HG03175 (cell line): ENCODE measurements at regions not wholly inside any gene's neighbourhood (a gene's known extent, or its start where the extent isn't known, plus 50 kb on each side); places are given as distances from the start of the nearest gene placed in this dataset.

Experiments used
- ATAC-seq: cut with Tn5 transposase; IDR thresholded peaks from one replicate; pipeline ENCODE4 v1.9.1; 2021; ENCODE audit warnings: mild to moderate bottlenecking, moderate library complexity; ENCODE audit not compliant: unreplicated experiment

DNA sequence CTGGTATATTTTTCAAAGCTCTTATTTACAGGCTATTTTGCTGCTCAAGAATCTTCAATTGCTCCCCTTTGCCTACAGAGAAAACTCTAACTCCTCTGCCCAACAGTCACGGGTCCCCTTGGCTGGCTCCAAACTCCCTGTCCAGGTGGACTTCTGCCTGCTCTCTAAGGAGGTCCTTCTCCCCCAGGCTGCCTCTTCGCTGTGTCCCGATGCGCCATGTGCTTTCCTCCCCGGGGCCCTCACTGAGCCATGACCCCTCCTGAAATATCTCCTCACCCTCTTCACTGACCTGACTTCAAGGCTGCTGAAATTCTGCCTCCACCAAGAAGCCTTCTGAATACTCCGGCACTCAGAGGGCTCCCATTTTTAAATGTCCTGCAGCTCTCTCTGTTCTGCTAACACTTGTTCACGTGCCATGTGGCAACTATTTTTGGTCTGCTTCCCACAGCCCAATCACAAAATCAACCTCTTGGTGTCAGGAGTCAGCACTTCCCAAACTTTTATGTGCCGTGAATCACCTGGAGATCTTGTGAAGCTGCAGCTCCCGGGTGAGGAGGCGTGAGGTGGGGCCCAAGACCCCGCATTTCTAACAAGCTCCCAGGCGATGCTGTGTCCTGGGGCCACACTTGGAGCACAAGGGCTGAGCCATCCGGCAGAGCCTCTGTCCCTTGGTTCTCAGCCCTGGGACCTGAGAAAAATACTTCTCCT is 85.7 kb upstream of the COL13A1 start:
- ATAC-seq, result no peak

DNA sequence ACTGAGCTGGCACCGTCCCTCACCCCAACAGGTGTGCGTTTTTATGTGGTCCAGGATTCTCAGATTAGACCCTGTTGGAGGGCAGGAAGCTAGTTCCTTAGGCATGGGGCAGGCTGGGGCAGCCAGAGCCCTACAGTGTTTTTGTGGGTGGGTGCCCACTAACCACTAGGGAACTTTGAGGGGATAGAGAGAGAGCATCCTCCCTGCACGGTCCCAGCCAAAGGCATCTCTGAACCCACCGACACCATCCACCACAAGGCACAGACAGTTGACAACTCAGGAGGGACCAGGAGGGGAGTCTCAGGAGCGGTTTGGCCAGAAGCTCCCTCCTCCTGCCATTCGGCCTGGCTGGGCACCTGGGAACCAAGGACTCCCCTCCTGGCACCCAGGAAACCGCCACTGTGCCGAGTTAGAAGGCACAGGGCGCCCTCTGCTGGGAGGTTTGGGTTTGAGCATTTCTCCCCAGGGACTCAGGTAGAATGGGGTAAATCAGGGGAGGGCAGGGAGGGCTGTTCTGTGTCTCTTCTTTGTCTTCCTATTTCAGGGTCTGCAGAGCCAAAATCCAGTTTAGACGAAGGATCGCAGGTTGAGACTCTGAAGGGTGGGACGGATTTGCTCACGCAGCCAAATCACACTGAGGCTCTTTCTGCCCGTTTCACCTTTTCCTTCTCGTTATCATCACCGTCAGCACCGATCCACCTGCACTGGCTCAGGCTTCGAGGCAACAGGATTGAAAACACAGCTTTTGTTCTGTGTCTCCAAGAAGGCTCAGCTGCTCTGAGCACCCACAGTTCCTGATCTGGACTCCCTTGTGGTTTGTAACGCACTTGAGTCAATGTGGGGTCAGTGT is 84.8 kb upstream of the COL13A1 start:
- no peak for ATAC-seq

DNA sequence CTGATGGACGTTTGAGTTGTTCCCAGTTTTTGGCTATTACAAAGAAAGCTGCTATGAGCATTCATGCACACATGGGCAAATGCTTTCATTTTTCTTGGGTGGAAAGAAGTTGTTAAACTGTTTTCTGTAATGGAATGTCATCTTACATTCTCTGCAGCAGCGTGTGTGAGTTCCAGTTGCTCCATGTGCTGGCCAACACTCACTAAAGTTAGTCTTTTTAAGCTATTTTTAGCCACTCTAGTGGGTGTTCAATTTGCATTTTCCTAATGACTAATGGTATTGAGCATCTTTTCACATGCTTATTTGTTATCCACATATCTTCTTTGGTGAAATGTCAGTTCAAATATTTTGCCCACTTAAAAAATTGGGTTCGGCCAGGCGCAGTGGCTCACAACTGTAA is 82.8 kb upstream of the COL13A1 start:
- no peak for ATAC-seq

DNA sequence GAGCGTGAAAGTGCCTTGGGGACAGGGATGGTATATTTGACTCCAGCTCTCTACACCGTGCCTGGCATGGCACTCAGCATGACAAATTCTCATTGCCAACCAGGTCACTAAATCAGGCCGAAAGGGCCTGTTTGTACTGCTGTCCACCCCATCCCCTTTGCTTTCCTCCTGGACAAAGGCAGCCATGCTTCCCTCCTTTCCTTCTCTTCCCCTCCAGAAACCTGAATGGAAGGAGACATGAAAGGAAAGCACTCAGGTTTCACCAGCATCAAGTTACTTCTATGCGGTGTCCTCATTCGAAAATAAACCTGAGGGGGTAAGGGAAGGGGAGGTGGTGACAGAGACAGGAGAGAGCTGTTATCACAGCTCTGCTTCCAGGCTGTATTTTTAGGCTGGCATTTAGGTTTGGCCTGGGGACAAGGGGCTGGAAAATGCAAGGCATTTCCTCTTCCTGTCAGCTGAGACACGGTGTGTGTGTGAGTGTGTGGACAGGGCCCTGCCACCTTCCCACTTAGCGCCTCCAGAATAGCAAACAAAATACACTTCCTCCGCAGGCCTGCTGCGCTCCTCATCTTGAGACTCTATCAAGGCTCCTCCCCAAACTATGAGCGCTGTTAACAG is 79.9 kb upstream of the COL13A1 start:
- ATAC-seq, result no peak

DNA sequence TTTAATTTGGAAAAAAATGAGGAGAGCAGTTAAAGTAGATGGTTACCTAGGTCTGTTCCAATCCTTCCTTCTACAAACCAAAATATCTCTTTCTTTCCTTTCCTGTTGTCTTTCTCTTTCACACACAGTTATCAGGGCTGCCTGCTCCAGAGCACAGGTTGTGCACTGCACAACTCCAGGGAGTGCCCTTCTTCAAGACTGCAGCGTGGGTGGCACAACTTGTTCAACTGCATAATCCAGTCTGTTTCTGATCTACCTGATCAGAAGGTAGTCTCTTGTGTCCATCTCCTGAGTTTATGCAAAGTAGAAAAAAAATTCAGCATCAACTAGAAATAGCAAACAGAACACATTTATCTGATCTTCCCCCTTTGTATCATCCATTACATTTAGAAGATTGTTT is 78.1 kb upstream of the COL13A1 start:
- ATAC-seq, result no peak

DNA sequence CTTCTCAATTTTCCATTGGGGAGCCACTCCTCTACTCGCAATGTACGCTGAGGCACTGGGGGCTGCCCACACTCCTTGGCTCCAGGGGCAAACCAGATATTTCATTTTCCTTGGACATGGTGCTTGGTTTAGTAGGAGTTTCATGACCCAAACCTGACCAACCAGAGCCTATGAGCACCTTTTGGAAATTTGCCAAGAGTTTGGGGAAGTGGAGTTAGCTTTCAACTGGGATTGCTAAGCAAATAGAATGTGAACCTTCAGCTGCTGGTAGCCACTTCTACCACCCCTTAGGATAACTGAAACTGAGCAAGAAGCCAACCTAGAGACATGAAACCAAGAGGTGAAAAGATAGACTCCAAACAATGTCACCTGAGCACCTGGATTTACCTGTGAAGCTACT is 74.9 kb upstream of the COL13A1 start:
- ATAC-seq, result no peak

DNA sequence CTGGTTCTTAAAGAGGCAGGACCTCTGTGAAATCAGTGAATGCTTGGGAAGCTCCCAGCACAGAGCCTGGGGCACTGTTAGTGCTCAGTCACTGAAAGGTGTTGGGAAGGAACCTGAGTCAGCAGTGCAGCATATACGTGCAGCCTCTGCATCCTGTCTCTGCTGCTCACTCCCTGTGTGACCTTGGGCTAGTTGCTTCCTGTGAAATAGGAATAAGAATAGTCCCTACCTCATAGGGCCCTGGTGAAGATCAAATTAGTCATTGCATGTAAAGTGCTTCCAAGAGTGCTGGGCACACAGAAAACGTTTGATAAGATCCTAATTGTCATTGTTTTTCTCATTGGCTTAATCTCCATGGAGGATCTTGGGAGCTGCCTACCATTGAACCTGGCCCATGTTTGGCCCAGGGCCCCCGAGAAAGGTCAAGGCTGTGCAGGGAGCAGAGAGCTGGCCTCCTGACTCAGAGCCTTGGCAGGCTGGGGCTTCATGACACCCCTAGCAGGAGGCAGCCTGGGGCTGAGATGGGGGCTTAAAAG is 73.3 kb upstream of the COL13A1 start:
- no peak for ATAC-seq

DNA sequence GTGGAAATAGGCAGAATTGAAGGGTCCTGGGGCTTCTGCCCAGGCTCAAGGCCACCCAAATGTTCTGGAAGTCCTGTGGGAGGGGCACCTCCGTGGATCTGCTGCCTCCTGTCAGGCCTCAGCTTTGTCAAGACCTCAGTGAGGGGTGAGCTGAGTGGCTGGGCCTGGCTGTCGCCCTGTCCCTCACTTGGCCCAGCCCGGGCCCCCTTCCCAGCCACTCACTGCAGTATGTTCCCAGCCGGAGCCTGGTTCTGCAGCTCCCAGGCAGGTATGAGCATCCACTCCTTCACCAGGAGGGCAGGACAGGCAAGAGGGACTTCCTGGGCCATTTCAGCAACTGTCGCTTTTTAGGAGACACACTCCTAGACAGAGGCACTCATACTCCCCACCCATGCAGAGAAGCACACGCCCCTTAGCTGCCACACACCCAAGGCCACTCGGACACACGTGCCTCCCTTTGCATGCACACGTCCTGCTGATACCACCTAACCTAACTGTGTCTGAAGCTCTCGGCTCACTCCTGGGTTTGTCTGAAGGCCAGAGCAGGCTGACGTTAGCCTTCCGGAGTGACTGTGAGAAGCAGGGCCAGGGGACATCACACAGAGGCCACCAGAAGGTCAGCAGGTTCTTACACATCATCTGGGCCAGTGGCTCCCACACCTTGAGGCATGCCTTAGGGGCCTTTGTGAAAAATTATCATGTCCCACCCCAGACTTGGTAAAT is 72.2 kb upstream of the COL13A1 start:
- no peak for ATAC-seq

DNA sequence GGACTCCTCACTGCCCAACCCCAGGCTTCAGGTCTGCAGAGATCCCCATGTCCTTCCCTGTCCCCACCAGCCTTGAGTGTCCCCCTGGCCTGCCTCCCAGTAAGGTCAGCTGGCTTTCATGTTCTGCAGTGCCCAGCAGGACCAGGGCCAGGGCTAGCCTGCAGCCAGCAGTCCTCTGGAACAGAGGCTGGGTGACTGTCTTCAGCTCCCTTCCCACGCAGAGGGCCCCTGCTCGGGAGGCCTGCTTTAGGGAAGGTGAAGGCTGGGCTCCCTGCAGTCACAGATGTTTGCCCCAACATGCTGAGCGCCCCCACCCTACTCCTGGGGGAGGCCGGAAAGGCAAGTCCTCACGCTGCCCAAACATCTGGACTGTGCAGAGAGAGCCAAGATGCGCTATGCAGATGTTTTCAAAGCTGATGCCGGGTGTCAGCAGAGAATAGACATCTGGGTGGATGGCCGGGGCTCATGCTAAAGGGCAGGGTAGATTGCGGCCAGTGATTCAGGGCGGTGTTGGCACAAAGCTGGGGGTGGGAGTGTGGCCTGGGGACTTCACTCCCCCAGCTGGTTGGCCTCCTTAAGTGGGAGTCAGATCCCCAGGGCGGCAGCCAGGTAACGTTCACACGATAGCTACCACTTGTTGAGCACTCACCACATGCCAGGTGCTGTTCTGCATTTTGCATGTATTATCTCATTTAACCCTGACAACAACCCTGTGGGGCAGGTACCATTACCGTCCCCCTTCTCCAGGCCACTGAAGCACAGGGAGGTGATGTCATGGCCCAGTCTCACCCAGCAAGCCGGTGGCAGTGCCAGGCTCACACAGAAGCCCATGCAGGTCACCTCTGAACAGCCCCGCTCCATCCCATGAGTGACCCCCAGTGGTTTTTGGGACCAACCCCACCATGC is 71.2 kb upstream of the COL13A1 start:
- no peak for ATAC-seq

DNA sequence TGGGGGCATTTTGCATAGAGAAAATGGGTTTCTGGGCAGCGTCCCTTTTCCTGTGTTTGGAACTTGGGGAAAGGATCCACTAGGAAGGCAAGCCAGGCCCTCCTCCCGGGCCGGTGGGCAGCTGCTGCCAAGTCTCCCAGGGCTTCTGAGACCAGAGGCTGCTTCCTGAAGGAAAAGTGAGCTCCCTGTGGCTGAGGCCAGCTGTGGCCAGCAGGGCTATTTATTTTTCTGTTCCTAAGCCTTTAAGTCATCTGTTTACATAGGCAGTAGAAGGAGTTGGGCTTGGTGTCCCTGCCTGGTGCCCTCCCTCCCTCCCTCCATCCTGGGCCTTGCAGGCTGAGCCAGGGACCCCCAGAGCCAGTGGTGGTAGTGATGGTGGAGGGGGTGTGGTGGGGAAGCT is 70.5 kb upstream of the COL13A1 start:
- ATAC-seq, result no peak

DNA sequence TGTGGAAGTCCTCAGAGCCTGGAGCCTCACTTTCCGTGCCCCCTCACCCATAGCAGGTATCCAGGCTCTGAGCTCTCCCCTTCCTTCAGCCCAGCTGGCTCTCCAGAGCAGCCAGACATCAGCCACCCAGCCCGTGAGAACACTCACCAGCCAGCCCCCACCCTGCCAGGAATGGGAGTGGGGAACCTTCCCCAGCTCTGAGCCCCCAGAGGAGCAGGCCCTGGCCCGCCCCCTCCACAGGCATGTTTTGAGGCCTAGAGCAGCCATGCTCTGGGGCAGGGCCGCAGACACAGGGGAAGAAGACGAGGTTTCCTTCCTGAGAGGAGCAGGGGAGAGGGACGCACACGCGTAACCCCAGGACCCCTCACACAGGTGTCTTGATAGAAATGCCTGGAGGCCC is 70.0 kb upstream of the COL13A1 start:
- ATAC-seq, result no peak

DNA sequence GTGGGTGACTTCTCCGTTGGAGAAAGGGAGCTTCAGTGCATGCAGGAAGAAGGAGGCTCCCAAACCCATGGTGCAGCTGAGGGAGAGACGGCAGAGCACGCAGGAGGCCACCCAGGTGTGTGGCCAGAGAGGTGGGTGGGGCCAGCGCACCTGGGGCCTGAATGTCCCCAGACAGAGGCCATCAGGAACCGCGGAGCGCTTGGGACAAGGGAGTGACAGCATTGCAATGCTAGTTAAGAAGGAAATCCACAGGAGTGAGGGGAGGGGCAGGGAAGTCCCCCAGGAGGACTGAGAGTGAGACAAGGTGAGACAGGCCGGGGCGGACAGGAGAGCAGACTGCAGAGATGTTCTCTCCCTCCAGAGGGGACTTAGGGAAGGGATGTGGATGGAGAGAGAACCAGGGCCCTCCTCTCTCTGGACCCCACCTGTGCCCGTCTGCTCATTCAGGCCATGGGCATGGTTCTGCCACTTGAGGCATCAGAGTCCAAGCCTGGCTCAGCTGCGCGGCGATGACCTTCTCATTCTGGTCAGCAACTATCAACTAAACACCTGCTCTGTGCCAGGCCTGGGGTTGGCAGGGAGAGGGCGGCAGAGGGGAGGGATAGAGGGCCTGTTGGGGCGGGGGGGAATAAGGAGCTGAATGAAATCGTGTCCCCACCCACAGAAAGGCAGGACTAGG is 69.4 kb upstream of the COL13A1 start:
- ATAC-seq, result no peak

DNA sequence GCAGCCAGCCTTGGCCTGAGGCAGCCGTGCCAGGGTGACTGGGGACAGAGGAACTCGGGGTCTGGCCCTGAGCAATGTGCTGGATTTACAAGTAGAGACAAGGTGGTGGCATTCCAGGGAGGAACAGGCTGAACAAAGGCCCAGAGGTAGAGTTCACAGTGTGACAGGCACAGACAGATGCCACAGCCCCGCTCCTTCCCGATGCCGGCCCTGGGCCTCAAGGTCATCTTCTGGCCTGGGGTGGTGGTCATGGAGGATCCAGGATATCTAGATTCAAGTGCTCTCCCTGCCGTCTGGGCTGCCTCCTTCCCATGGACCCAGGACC is 68.9 kb upstream of the COL13A1 start:
- ATAC-seq, result no peak

DNA sequence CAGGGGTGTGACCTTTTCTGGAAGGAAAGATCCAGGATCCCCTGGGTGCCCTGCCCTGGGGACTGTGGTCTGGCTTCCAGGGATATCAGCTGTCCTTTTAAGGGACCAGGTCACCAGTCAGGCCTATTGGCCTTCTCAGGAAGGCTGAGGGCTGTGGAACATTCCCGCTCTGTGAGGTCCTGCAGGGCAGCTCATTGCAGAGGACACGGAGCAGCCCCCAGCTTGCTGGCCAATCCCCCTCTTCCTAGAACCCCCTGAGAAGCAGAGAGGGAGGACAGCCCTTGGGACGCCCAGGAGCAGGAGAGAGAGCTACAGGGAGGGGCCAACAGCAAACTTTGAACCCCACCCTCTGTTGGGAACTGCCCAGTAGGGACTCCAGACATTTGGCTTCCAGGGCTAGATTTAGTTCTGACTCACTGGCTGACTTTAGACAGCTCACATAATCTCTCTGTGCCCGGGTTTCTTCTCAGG is 67.9 kb upstream of the COL13A1 start:
- no peak for ATAC-seq

DNA sequence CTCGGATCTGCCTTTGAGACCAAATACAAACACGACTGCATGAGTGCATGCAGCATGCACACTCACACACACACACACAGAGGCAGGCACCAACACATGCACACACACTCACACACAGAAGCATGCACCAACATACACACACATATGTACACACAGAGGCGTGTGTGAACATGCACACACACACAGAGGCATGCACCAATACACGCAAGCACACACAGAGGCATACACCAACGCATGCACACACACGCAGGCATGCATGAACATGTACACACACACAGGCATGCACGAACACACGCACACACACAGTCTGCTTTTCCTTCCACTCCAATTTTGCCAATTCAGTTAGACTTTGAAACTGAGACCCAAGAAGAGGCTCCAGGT is 67.3 kb upstream of the COL13A1 start:
- no peak for ATAC-seq

DNA sequence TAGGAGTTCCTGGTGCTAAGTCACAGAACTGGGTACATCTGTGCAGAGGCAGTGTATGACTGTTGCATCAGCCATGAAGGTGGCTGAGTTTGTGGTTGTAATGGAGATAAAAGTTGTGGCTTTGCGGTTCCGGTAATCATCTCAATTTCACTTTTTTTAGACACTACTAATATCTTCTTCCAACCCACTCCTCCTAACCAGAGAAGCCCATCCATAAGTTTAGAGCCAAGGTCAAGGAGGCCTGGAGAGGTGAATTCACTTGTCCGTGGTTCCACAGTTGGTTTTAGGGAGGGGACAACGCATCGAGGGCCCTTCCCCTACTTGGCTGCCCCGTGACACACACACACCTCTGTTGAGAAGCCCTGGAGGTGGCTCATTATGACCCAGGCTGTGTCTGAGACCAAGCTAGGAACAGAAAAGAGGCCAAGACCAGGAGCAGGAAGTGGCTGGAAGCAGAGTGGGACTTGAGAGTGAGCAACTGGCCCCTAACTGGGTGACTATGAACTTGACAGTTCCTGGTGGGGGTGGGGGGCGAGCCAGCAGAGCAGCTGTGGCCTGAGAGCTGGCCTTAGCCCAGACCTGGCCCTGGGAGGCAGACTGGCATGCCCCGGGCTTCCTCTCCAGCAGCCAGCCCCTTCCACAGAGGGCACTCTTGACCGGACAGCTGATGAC is 66.8 kb upstream of the COL13A1 start:
- no peak for ATAC-seq

DNA sequence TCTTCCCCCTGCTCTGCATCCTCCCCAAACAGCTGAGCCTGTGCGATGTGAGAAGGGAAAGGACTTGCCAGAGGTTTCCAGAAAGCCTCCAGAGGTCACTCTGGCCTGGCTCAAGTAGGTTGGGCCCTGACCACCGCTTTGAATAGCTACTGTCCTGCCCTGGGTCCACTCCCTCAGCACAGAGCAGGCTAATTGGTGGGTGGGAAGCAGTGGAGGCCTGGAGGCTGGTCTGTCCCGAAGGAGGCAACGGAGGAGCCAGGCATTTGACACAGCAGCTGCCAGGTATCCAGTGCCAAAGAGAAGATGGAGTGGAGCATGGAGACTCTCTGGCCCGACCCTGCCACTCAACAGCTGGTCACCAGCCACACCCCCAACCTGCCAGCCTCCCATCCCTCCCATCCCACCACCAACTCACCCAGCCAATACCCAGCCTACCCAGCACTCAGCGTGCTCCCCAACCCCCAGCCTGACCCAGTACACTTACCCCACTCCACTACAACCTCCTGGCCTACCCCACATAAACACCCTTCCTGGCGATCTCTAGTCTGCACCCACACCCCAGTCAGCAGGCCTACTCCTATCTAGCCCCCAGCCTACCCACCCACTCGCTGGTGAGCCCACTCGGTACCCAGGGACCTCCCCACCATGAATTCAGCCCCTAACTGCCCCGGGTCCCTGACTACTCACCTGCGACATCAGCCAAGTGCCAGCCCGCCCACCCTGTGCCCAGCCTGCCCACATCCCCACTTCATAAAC is 64.6 kb upstream of the COL13A1 start:
- ATAC-seq, result no peak

DNA sequence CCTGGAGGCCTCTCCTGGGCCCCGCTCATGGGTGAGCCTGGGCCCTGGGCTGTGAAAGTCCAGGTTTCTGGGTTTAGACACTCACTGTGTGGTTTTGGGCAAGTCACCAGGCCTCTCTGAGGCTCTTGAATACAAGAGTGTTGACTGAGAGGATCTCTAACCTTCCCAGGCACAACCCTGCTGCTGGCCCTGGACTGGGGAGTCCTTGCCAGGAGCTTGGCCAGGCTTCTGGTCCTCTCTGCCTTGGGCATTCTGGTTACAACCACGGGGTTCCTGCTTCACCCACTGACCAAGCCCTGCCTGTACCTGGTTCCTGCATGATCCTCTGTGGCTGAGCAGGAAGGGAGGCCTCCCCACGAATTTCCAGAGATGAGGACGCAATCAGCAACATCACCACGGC is 63.6 kb upstream of the COL13A1 start:
- no peak for ATAC-seq
